Activated CD8-positive, alpha-beta T cell treated with anti-CD3 and anti-CD28 coated beads for 36 hours (primary cell): ENCODE measurements at regions not wholly inside any gene's neighbourhood (a gene's known extent, or its start where the extent isn't known, plus 50 kb on each side); places are given as distances from the start of the nearest gene placed in this dataset.

Experiments
- ATAC-seq: fragments of 200-7000 bp; cut with Tn5 transposase; one replicate; pipeline ENCODE4 v1.10.0; 2021; ENCODE audit warnings: mild to moderate bottlenecking, moderate library complexity
- CTCF ChIA-PET: fragments of 350-600 bp; sonication (Branson Sonifier 250); formaldehyde crosslinking; loops from one replicate; lab custom pipeline; 2021; ENCODE audit warnings: antibody characterized with exemption; lab: Charles Lee
- POLR2A ChIA-PET: fragments of 350-600 bp; sonication (Branson Sonifier 250); formaldehyde crosslinking; loops from one replicate; lab custom pipeline; 2021; ENCODE audit warnings: antibody characterized with exemption; lab: Charles Lee
- DNase-seq: peaks from one replicate; pipeline ENCODE4 v3.0.0-alpha.2; 2020
- H3K27ac Mint-ChIP-seq: one replicate; pipeline ENCODE4 v1.8.0; 2021; ENCODE audit warnings: mild to moderate bottlenecking, mixed read lengths
- H3K27me3 Mint-ChIP-seq: one replicate; pipeline ENCODE4 v1.8.0; 2021; ENCODE audit warnings: mixed read lengths
- H3K36me3 Mint-ChIP-seq: one replicate; pipeline ENCODE4 v1.8.0; 2021; ENCODE audit warnings: low read depth, mixed read lengths
- H3K4me1 Mint-ChIP-seq: one replicate; pipeline ENCODE4 v1.8.0; 2021; ENCODE audit warnings: low read depth, mixed read lengths
- H3K4me3 Mint-ChIP-seq: one replicate; pipeline ENCODE4 v1.8.0; 2021; ENCODE audit warnings: mild to moderate bottlenecking, moderate library complexity, mixed read lengths
- H3K9me3 Mint-ChIP-seq: one replicate; pipeline ENCODE4 v1.8.0; 2021; ENCODE audit warnings: mixed read lengths
- intact Hi-C: fragments of 100-400 bp; cut with micrococcal nuclease; formaldehyde crosslinking; loops from one replicate; pipeline ENCODE4 v1.10.0; 2022
- TF ChIP-seq, protein P1 (sequence below): fragments of 200-600 bp; IDR thresholded peaks from one replicate; pipeline ENCODE4 v1.8.0; 2022; ENCODE audit warnings: antibody characterized with exemption, mild to moderate bottlenecking

DNA sequence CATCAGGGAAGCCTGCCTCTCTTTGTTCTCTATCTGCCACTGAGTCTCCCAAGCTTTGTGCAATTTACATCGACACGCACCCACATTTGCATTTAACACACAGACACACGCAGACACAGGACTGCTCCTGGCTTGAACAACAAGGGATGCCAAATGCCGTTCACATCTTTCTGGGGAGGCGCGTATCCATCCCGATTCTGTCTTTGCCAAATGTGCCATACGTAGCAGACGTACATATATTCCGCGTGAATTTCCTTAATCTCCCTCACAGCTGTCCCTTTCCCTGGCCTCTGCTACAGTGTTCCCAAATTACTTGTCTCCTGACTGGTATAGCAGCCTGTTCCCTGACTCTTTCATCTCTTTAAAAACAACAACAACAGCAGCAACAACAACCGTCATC lies 409.5 kb downstream of the MIAT start:
- Mint-ChIP-seq H3K27me3 (peaks cover 23% of the 10 kb centered on the region), H3K4me1 (peaks cover 4% of the 10 kb centered on the region), H3K4me3 (no peak overlapping the region), H3K9me3 (no peaks in the 10 kb centered on the region), H3K36me3 (no peaks in the 10 kb centered on the region), H3K27ac (no peak overlapping the region)
- ChIA-PET CTCF (interaction anchor here (1.1 kb wide), 1 partner anchor 8 kb away, joined by 3 read pairs; no protein-coding TSS in a partner anchor), POLR2A (no interaction called here)
- intact Hi-C loops, result no loop called here
- DNase-seq (no peak), ATAC-seq (no peak)
- TF ChIP-seq, protein P1, sequence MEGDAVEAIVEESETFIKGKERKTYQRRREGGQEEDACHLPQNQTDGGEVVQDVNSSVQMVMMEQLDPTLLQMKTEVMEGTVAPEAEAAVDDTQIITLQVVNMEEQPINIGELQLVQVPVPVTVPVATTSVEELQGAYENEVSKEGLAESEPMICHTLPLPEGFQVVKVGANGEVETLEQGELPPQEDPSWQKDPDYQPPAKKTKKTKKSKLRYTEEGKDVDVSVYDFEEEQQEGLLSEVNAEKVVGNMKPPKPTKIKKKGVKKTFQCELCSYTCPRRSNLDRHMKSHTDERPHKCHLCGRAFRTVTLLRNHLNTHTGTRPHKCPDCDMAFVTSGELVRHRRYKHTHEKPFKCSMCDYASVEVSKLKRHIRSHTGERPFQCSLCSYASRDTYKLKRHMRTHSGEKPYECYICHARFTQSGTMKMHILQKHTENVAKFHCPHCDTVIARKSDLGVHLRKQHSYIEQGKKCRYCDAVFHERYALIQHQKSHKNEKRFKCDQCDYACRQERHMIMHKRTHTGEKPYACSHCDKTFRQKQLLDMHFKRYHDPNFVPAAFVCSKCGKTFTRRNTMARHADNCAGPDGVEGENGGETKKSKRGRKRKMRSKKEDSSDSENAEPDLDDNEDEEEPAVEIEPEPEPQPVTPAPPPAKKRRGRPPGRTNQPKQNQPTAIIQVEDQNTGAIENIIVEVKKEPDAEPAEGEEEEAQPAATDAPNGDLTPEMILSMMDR, result no peak

DNA sequence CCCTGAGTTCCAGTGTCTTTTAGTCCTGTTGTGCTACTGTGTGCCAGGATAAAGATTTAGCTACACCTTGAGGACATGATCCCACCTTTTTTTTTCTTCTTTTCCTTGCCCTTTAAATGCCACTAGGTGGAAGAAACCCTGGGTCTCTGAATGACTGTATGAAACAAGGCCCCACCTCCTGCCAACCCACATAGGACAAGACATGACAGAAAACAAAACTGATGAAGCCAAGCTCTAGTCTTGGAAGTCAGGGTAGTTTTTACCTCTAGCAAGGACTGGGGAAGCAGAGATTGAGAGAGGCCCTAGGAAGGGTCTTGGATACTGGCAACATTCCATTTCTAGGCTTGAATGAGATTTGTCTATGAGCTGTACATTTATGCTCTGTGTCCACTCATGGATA lies 410.7 kb downstream of the MIAT start:
- Mint-ChIP-seq H3K4me3 (no peak overlapping the region), H3K27me3 (peaks cover 20% of the 10 kb centered on the region), H3K4me1 (peaks cover 4% of the 10 kb centered on the region), H3K9me3 (no peaks in the 10 kb centered on the region), H3K36me3 (no peaks in the 10 kb centered on the region), H3K27ac (no peak overlapping the region)
- ChIA-PET POLR2A (no interaction called here), CTCF (no interaction called here)
- no peak for ATAC-seq
- intact Hi-C loops, result no loop called here
- DNase-seq, result no peak
- TF ChIP-seq, protein P1, result no peak

DNA sequence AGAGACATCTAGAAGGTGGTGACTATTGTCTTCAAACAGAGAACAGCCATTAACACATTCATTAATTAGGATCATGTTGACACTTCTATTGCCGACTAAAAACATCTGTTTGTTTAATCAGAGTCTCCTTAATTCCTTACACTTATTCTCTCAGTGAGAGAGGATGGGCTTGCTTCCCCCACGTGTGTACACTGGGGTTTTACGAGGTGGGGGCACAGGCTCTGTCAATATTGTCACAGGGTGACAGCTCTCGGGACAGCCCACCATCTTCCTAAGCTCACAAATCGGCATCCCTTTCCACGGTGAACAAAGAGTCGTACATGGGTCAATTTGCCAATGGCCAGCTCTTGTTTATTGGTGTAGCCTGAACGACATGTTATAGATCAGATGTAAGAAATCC lies 413.2 kb downstream of the MIAT start:
- DNase-seq, result no peak
- no peak for ATAC-seq
- ChIA-PET POLR2A (no interaction called here), CTCF (no interaction called here)
- peaks cover 22% of the 10 kb centered on the region for H3K27me3 Mint-ChIP-seq
- intact Hi-C loops, result no loop called here
- TF ChIP-seq, protein P1, result no peak
- peaks cover 4% of the 10 kb centered on the region for H3K4me1 Mint-ChIP-seq
- H3K9me3 Mint-ChIP-seq, result no peaks in the 10 kb centered on the region
- no peak overlapping the region for H3K27ac Mint-ChIP-seq
- no peak overlapping the region for H3K4me3 Mint-ChIP-seq
- no peaks in the 10 kb centered on the region for H3K36me3 Mint-ChIP-seq

DNA sequence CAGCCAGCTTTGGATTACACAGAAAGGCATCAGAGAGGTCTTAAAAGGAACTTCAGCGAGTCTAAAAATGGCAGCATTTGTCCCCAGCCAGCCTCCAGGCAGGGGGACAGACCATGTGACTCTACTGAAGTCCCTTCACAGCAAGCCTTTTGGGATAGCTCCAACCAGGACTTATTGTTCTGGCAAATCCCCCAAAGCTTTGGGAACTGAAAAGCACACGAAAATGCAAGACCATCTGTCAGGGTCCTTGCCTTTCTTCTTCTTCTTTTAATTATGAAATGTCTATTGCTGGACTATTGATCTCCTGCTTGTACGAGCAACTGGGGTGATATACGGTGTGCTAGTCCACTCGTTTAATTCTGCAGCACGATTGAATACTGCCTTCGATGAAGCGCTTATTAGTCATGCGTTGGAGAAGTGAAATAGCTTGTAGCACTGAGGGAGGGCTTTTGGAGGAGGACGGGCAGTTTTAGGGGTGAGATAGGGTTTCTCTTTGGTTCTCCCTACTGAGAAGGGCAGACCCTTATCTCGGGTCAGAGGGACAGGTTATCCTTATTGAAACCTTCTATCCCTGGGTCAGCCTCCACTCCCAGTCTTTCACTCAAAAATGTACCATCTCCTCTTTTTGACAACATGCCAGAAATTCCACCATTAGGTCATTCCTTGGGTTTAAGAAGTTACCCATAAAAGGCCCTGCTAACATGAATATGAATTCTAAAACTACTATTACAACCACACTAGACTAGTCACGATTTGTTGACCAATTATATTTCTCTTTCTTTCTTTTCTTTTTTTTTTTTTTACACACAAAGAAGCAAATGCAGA lies 416.4 kb downstream of the MIAT start:
- TF ChIP-seq, protein P1, result no peak
- no peak overlapping the region for H3K27ac Mint-ChIP-seq
- POLR2A ChIA-PET, result no interaction called here
- intact Hi-C loops, result no loop called here
- no peak for ATAC-seq
- peaks cover 3% of the 10 kb centered on the region for H3K9me3 Mint-ChIP-seq
- no peaks in the 10 kb centered on the region for H3K36me3 Mint-ChIP-seq
- no peak for DNase-seq
- peaks cover 18% of the 10 kb centered on the region for H3K27me3 Mint-ChIP-seq
- H3K4me1 Mint-ChIP-seq, result no peaks in the 10 kb centered on the region
- CTCF ChIA-PET, result no interaction called here
- H3K4me3 Mint-ChIP-seq, result no peak overlapping the region

DNA sequence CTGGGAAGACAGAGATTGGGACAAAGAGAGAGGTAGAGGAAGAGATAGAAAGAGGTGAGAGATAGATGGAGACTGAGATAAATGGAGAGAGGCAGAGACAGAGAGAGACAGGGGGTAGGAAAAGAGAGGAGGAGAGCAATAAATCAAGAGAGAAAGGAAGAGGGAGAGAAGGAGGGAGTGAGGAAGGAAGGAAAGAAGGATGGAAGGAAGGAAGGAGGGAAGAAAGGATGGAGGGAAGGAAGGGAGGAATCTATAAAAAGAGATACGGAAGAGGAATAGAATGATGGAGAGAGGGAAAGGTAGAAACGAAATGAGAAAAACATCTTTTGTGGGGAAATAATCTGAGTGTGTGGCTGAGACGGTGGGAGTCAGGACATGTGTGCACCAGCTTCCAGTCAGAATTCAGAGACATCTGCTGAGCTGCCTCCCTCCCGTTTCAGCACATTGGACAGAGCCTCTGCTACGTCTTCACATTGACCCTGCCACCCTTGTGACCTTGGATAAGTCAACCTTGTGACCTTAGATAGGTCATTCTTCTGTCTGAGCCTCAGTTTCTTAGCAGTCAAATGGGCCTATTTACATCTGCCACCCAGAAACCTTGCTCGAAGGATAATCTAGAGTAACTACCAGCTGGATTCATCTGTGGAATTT lies 417.8 kb downstream of the MIAT start:
- no peak overlapping the region for H3K27ac Mint-ChIP-seq
- ChIA-PET CTCF (no interaction called here), POLR2A (no interaction called here)
- TF ChIP-seq, protein P1, result no peak
- H3K36me3 Mint-ChIP-seq, result no peaks in the 10 kb centered on the region
- H3K4me3 Mint-ChIP-seq, result no peak overlapping the region
- DNase-seq, result no peak
- H3K27me3 Mint-ChIP-seq, result peaks cover 12% of the 10 kb centered on the region
- intact Hi-C loops, result no loop called here
- no peaks in the 10 kb centered on the region for H3K4me1 Mint-ChIP-seq
- ATAC-seq, result no peak
- peaks cover 3% of the 10 kb centered on the region for H3K9me3 Mint-ChIP-seq
